Stimulated activated CD8-positive, alpha-beta memory T cell treated with anti-CD3 and anti-CD28 coated beads, Interleukin-7, amount 100 ng/mL, for 1 hour (primary cell): ENCODE measurements at regions not wholly inside any gene's neighbourhood (a gene's known extent, or its start where the extent isn't known, plus 50 kb on each side); places are given as distances from the start of the nearest gene placed in this dataset.

Source experiments
- DNase-seq, 2 donors: peaks; one replicate each; pipeline ENCODE4 v3.0.0-alpha.2; 2020; ENCODE audit warnings: low read depth in 2 of 2

GRCh38 chrY:15162211-15162610 is 637.9 kb downstream of the NLGN4Y start:
- no peak for DNase-seq

- DNase-seq, result no peak
Measured at GRCh38 chrY:15179890-15180289, 655.6 kb downstream of the NLGN4Y start.

- no peak for DNase-seq
Measured at GRCh38 chrY:15229056-15229455, 704.7 kb downstream of the NLGN4Y start.

GRCh38 chrY:15239596-15240132 is 715.3 kb downstream of the NLGN4Y start:
- no peak for DNase-seq

GRCh38 chrY:15259286-15259685 is 735.0 kb downstream of the NLGN4Y start:
- DNase-seq, result no peak

GRCh38 chrY:15286572-15286971 is 762.2 kb downstream of the NLGN4Y start:
- no peak for DNase-seq

GRCh38 chrY:15289821-15290220 is 765.5 kb downstream of the NLGN4Y start:
- no peak for DNase-seq

GRCh38 chrY:15292881-15293280 is 768.6 kb downstream of the NLGN4Y start:
- no peak for DNase-seq

GRCh38 chrY:15301879-15302278 is 777.5 kb downstream of the NLGN4Y start:
- no peak for DNase-seq

GRCh38 chrY:15312166-15312565 is 787.8 kb downstream of the NLGN4Y start:
- DNase-seq, result no peak

GRCh38 chrY:15324189-15324588 is 799.9 kb downstream of the NLGN4Y start:
- no peak for DNase-seq

GRCh38 chrY:15325201-15325600 is 800.9 kb downstream of the NLGN4Y start:
- DNase-seq, result no peak

- DNase-seq, result no peak
Measured at GRCh38 chrY:15326673-15327072, 802.3 kb downstream of the NLGN4Y start.

GRCh38 chrY:15328848-15329247 is 804.5 kb downstream of the NLGN4Y start:
- no peak for DNase-seq

GRCh38 chrY:15343522-15343921 is 819.2 kb downstream of the NLGN4Y start:
- no peak for DNase-seq

GRCh38 chrY:15345471-15346155 is 821.3 kb downstream of the NLGN4Y start:
- no peak for DNase-seq

- no peak for DNase-seq
Measured at GRCh38 chrY:15349351-15349750, 825.0 kb downstream of the NLGN4Y start.

GRCh38 chrY:15355321-15355720 is 831.0 kb downstream of the NLGN4Y start:
- DNase-seq, result no peak

GRCh38 chrY:15360471-15360870 is 836.1 kb downstream of the NLGN4Y start:
- no peak for DNase-seq

- DNase-seq, result no peak
Measured at GRCh38 chrY:15364996-15365395, 840.7 kb downstream of the NLGN4Y start.

GRCh38 chrY:15368786-15369185 is 844.5 kb downstream of the NLGN4Y start:
- no peak for DNase-seq

GRCh38 chrY:15385178-15385577 is 860.8 kb downstream of the NLGN4Y start:
- no peak for DNase-seq

- no peak for DNase-seq
Measured at GRCh38 chrY:15397556-15398280, 873.4 kb downstream of the NLGN4Y start.
